HepG2 (cell line): ENCODE measurements at regions not wholly inside any gene's neighbourhood (a gene's known extent, or its start where the extent isn't known, plus 50 kb on each side); places are given as distances from the start of the nearest gene placed in this dataset.

ENCODE experiments used
- ATF7 ChIP-seq, 2 experiments: fragments of 450-650 bp in 1 of 2; sonication (generic) in 1 of 2; formaldehyde crosslinking in 1 of 2; IDR thresholded peaks; 2 replicates each; pipeline versions ENCODE4 v1.4.0 to v1.6.1; 2016 to 2020; ENCODE audit warnings: antibody characterized with exemption in 1 of 2, mild to moderate bottlenecking in 1 of 2, missing genetic modification reagents in 1 of 2
- ATRX ChIP-seq: sonication (generic); formaldehyde crosslinking; IDR thresholded peaks from 2 replicates; pipeline ENCODE4 v1.4.0; 2020; ENCODE audit warnings: missing genetic modification reagents, borderline replicate concordance
- HNRNPK ChIP-seq: fragments of 200-400 bp; formaldehyde crosslinking; IDR thresholded peaks from 2 replicates; pipeline ENCODE4 v1.6.1; 2018; ENCODE audit warnings: low read length, low read depth, moderate library complexity, mild to moderate bottlenecking; ENCODE audit not compliant: poor library complexity, severe bottlenecking
- NR3C1 ChIP-seq: sonication (generic); formaldehyde crosslinking; IDR thresholded peaks from 2 replicates; pipeline ENCODE4 v1.4.0; 2020; ENCODE audit warnings: missing genetic modification reagents
- POLR2A ChIP-seq, 2 experiments: IDR thresholded peaks; 2 replicates each; pipeline ENCODE4 v1.6.1; 2011; ENCODE audit warnings: low read depth in 2 of 2, low read length in 2 of 2, mild to moderate bottlenecking in 1 of 2, moderate library complexity in 1 of 2; ENCODE audit not compliant: insufficient read depth in 1 of 2
- POLR2AphosphoS2 ChIP-seq: IDR thresholded peaks from 2 replicates; pipeline ENCODE4 v1.6.1; 2011; ENCODE audit warnings: low read depth, low read length, improper control_type of control experiment
- TAF1 ChIP-seq: sonication (generic); formaldehyde crosslinking; IDR thresholded peaks from 2 replicates; pipeline ENCODE4 v1.4.0; 2020; ENCODE audit warnings: missing genetic modification reagents
- TCF7L2 ChIP-seq: IDR thresholded peaks from 2 replicates; pipeline ENCODE4 v1.6.1; 2011; ENCODE audit warnings: mild to moderate bottlenecking, low read depth, low read length, moderate library complexity
- ZSCAN30 ChIP-seq: sonication (generic); formaldehyde crosslinking; IDR thresholded peaks from 2 replicates; pipeline ENCODE4 v1.5.0; 2020; ENCODE audit warnings: mild to moderate bottlenecking, missing genetic modification reagents
- TF ChIP-seq, protein P1 (sequence below): sonication (generic); formaldehyde crosslinking; IDR thresholded peaks from 2 replicates; pipeline ENCODE4 v1.8.1; 2023; ENCODE audit warnings: missing genetic modification reagents, inconsistent platforms, borderline replicate concordance
- TF ChIP-seq, protein P2 (sequence below): sonication (generic); formaldehyde crosslinking; IDR thresholded peaks from 2 replicates; pipeline ENCODE4 v1.5.0; 2020; ENCODE audit warnings: mild to moderate bottlenecking, missing genetic modification reagents, moderate library complexity
- TF ChIP-seq, protein P3 (sequence below): sonication (generic); formaldehyde crosslinking; IDR thresholded peaks from 2 replicates; pipeline ENCODE4 v1.4.0; 2020; ENCODE audit warnings: missing genetic modification reagents

DNA sequence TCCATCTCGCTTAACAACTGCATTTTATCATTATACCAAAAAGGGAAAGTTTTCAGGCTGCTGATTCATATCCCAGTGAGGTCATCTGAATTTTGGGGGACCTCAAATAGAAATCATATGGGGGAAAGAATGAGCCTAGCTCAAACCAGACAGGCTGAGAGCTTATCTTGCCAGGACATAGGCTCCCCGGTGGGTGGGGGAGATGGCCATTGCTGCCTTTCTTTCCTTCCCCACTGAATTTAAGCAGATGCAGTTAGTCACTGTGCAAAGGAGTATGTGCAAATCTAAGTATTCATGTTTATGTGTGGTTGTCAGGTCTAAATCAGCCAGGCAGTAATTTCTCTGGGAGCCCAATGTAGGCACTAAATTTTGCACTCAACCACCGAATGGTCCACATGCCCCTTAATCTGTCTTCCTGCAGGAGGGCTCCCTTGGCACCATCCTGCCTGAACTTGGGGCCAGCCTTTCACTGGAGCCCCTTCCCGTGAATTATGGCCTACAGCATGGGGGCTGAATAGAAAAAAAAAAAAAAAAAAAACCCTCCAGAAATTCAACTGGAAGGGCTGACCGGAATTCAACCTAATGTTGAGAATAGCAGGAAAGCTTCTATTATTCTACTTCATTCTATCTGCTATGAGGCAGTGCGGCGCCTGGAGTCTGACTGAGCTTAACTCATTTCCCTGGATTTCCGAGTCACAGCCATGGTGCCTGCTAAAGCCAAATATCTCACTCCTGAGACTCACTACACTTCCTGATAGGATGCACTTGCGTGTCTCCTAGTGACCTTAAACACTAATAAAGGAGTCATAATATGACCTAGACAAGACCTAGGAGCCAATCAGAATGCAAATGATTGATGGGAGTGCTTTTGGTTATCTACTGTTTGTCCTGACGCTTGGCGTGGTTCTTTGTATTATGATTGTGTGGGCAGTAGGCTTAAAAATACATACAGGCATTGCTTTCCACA, 161.5 kb upstream of the HEY2 start:
- TF ChIP-seq TAF1 (CRISPR knock-in tag): no peak
- TF ChIP-seq HNRNPK: no peak
- no peak for TF ChIP-seq TCF7L2
- no peak for TF ChIP-seq ATF7 (IDR thresholded peaks at IDR 0.05)
- TF ChIP-seq ATF7 (CRISPR knock-in tag; IDR thresholded peaks at IDR 0.05): no peak
- TF ChIP-seq, protein P1, sequence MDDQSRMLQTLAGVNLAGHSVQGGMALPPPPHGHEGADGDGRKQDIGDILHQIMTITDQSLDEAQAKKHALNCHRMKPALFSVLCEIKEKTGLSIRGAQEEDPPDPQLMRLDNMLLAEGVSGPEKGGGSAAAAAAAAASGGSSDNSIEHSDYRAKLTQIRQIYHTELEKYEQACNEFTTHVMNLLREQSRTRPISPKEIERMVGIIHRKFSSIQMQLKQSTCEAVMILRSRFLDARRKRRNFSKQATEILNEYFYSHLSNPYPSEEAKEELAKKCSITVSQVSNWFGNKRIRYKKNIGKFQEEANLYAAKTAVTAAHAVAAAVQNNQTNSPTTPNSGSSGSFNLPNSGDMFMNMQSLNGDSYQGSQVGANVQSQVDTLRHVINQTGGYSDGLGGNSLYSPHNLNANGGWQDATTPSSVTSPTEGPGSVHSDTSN (CRISPR knock-in tag): no peak
- no peak for TF ChIP-seq POLR2AphosphoS2
- TF ChIP-seq, protein P2, sequence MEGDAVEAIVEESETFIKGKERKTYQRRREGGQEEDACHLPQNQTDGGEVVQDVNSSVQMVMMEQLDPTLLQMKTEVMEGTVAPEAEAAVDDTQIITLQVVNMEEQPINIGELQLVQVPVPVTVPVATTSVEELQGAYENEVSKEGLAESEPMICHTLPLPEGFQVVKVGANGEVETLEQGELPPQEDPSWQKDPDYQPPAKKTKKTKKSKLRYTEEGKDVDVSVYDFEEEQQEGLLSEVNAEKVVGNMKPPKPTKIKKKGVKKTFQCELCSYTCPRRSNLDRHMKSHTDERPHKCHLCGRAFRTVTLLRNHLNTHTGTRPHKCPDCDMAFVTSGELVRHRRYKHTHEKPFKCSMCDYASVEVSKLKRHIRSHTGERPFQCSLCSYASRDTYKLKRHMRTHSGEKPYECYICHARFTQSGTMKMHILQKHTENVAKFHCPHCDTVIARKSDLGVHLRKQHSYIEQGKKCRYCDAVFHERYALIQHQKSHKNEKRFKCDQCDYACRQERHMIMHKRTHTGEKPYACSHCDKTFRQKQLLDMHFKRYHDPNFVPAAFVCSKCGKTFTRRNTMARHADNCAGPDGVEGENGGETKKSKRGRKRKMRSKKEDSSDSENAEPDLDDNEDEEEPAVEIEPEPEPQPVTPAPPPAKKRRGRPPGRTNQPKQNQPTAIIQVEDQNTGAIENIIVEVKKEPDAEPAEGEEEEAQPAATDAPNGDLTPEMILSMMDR: no peak
- TF ChIP-seq ATRX (CRISPR knock-in tag): no peak
- no peak for TF ChIP-seq ZSCAN30 (CRISPR knock-in tag)
- no peak for TF ChIP-seq NR3C1 (CRISPR knock-in tag)
- TF ChIP-seq, protein P3, sequence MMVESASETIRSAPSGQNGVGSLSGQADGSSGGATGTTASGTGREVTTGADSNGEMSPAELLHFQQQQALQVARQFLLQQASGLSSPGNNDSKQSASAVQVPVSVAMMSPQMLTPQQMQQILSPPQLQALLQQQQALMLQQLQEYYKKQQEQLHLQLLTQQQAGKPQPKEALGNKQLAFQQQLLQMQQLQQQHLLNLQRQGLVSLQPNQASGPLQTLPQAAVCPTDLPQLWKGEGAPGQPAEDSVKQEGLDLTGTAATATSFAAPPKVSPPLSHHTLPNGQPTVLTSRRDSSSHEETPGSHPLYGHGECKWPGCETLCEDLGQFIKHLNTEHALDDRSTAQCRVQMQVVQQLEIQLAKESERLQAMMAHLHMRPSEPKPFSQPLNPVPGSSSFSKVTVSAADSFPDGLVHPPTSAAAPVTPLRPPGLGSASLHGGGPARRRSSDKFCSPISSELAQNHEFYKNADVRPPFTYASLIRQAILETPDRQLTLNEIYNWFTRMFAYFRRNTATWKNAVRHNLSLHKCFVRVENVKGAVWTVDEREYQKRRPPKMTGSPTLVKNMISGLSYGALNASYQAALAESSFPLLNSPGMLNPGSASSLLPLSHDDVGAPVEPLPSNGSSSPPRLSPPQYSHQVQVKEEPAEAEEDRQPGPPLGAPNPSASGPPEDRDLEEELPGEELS (CRISPR knock-in tag): no peak
- no peak for TF ChIP-seq POLR2A (IDR thresholded peaks at IDR 0.05; ENCODE audit: insufficient read depth in 1 of 2, low read depth in 2 of 2, low read length in 2 of 2)
